ENCODE measurements at regions not wholly inside any gene's neighbourhood (a gene's known extent, or its start where the extent isn't known, plus 50 kb on each side); places are given as distances from the start of the nearest gene placed in this dataset.

DNA sequence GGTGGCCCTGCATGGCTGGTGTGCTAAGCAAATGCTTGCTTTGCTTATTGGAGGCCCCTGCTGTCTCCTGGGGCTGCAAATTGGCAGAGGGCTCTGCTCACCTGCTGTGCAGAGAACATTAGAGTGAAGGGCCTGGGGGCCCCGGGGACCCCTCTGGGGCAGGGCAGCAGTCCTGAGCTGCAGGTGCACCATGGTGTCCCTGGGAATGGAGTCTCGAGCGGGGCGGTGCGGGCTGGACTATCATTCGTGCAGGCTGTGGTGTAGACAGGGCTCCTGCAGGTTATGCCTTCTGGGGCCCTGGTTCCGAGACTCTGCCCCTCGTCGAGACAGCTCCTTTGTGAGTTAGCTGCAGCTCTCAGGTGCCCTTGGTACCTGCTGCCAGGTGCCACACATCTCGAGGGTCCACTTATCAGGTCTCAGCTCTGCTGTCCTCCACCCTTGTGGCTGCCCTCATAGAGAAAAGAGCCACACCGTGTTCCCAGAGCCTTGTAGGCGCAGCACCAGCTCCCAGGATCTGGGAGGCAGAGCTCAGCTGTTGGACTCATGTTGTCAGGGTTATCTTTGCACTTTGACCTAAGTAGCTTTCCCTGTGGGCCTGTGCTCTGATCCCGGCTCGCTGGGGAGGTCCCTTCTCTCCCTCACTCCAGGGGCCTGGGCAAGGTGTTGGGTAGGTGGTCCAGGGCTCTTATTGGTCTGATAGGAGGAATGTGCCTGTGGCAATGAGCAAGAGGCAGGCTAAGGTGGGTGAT is 58.0 kb upstream of the ZNF536 start:
- no peak for DNase-seq

DNA sequence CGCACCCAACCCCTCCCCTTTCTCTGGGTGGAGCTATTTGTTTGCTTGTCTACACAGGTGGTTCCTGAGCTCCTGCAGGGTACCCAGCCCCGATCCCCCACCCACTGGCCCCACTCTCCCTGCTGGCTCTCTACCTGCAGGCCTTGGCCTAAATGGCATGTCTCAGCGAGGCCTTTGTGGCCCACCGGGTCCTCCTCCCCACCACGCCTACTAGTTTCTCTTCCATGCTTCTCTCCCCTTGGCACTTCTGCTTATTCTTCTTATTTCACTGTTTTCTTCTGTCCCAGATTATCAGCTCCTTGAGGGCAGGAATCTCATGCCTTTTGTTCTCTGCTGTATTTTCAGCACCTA is 57.4 kb upstream of the ZNF536 start:
- DNase-seq: no peak

DNA sequence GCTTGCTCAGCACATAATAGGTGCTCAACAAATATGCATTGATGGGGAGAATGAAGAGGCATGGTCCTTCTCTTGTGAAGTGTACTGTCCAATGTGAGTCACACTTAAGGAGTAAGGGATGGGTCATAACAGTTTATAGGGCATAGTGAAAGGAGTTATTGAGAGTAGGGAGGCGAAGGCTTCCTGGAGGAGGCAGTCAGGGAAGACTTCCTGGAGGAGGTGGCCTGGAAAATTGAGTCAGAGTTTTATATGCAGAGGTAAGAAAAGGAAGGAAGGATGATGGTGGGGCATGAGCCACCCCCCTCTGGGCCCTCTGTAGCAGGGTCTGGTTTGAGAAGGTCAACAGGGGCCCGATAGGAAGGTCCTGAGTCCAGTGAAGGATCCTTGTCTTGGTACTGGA is 57.0 kb upstream of the ZNF536 start:
- DNase-seq: no peak

DNA sequence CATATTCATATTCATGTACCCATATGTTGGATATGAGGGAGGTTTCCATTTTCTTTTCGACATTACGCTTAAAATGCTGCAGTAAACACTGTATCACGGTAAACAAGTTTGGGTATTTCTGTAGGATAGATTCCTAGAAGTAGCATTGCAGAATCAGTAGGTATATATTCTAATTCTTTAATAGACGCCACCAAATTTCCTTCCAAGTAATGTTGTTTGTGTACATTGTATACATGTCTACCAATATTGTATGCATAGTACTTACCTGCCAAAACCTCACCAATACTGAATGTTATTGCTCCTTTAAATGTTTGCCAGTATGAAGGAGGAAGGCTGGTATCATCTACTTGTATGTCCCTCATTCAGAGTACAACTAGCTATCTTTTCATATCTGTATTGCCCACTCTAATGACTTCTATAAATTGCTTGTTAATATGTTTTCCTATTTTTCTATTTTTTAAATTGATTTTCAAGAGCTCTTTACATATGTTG is 56.1 kb upstream of the ZNF536 start:
- no peak for DNase-seq

DNA sequence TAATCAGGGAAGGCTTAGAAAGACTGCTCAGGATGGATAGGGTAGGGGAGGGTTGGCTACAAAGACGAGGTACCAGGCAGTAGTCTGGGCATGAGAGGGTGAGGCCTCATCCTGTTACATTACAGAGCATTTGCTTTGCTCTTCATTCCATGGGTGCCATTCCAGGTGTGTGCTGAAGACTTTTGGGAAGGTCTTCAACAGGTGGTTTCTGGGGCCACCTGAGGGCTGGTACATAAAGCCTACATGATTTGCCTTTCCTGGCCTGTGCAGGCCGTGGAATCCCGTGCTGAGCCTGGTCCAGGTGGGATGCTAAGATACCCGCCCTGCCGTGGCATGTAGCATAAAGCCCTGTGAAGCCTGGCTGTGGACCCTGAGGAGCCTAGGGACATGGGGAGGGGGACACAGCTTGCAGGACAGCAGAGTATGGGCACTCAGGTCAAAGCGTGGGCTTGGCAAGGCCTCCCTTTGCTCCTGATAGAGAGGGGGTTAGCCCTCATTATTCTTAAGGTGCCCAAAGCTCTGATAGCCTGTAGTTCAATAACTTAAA is 55.6 kb upstream of the ZNF536 start:
- no peak for DNase-seq

DNA sequence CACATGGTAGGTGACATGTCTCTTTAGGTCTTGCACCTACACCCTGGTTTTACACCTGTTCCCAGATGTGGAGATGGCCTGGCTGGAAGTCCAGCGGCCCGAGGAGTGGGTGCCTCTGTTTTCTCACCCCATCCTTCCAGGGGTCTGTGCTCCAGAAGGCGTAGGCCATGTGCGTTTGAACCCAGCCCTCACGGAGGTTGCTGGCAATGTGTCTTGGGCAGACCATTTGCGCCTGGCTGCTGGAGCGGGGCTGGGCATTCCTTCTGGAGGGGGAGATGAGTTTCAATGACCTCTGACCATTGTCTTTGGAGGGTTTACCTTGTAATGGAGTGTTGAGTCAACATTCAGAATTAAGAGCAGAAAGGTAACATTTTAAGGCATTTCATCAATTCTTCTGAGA is 54.8 kb upstream of the ZNF536 start:
- DNase-seq: no peak

DNA sequence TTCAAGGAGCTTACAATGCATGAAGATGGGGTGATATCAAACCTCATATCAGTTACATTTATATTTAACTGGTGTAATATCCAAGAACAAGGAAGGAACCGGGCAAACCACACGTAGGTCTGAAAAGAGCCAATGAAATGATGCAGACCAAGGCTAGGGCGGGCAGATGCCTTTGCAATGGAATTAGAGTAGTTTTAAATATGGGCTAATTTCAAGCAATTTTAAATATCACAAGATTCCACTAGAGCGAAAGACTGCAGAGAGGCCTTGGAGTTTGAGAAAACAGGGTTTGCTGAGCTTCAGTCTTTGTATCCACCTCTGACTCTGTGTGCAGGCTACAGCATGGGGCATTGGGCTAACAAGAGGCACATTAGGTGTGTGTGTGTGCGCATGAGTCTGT is 53.9 kb upstream of the ZNF536 start:
- DNase-seq: no peak

DNA sequence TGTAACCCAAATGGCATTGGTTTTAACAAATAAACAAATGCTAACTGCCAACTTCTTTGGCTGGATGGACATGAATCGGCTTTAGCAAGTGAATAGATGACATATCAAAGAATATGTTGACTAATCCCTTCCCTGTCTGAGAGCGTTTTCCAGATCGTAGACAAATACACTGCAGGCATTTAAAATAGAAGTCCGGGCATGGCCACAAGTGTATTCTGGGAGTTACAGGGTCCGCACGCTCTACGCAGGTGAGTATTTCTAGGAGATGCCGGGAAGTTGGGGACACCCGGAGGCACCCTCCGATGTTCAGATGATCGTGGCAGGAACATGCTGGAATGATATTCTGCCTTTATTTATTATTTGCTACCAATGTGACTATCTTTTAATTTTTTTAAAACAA is 53.2 kb upstream of the ZNF536 start:
- no peak for DNase-seq

DNA sequence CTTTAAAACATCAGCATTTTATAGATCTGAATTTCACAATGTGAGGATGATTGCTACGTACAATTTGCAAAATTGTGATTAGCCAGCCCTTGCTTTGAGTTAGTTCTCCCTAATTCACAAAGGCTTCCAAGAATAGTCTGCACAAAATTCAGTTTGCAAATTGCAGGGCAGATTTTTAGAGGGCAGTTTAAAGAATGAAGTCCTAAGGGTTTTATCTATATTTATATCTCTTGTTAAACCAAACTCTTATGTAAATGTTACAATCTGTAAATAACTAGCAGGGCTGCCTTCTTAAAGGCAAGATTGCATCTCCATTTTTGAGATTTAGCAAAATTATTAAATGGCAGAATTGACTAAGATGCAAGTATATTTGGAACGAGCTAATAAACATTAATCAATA is 52.8 kb upstream of the ZNF536 start:
- no peak for DNase-seq

DNA sequence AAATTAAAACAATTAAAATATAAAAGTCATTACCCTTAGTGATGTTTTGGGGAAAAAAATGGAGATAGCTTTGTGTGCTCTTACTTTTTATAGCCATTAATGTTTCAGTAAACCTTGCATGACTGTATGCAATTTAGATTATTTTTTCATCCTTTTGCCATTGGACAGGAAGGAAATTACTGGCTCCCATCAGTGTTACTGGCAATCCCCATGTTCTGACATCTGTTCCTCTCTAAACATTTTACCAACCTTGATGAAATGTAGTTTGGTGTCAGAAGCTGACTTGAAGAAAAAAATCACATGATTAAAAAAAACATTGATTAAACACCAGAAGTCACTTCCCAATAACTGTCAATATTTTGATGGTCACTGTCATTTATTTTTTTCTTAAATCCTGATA is 52.3 kb upstream of the ZNF536 start:
- DNase-seq: no peak

DNA sequence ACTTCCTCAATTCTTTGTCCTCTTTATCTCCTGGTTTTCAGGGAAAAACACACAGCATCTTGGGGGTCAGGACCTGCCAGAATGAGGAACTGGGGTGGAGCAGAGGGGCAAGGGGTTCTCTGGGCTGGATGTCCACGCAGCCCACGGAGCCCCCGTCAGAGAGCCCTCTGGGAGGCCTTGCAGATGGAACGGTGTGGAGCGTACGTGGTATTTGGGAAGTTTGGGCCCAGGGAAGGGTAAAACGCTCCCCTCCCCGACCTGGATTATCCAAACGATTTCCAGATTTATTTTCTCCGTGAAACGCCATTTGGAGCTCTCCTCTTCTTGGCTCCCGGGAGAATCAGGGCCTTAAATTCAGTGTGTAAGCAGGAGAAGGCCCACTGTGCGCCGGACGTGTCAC is 51.7 kb upstream of the ZNF536 start:
- DNase-seq: no peak

DNA sequence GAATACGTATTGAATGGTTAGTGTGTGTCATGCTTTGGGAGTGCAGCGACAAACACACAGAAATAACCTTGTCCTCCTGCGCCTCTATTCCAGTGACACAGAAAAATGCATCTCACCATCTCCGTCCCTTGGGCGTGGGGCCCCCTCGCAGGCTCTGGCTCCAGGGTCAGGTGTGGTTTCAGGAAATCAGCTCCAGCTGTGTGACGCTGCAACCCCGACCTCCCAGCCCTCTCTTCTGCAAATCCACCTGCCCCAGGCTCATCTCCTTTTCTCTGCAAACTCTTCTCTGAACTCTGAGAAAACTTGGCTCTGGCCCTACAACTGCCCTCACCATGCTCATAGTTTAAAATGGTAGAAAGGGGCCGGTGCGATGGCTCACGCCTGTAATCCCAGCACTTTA is 51.3 kb upstream of the ZNF536 start:
- DNase-seq: no peak

Measured in activated naive CD4-positive, alpha-beta T cell treated with anti-CD3 and anti-CD28 coated beads, Interleukin-2, amount 50 U/mL, for 16 hours (primary cell).